Kidney epithelial cell (primary cell): ENCODE measurements at regions not wholly inside any gene's neighbourhood (a gene's known extent, or its start where the extent isn't known, plus 50 kb on each side); places are given as distances from the start of the nearest gene placed in this dataset.
"Not testable (repeated sequence)": the region's sequence is repeated elsewhere in the genome, so short reads cannot be mapped to it uniquely, and the experiment has no call there.

Experiments used
- DNase-seq: peaks from one replicate; pipeline ENCODE4 v3.0.0-alpha.2; 2010; ENCODE audit warnings: low read depth
- H3K27me3 ChIP-seq: 2 replicates; pipeline ENCODE4 v1.6.0; 2011; ENCODE audit warnings: low read length; ENCODE audit not compliant: control insufficient read depth, insufficient read depth
- H3K36me3 ChIP-seq: 2 replicates; pipeline ENCODE4 v1.5.1; 2011; ENCODE audit warnings: low read length; ENCODE audit not compliant: control insufficient read depth, insufficient read depth
- H3K4me3 ChIP-seq: 2 replicates; pipeline ENCODE4 v1.5.1; 2011; ENCODE audit warnings: low read depth, mild to moderate bottlenecking, control low read depth, low read length
- TF ChIP-seq, protein P1 (sequence below): IDR thresholded peaks from 2 replicates; pipeline ENCODE4 v1.5.1; 2011; ENCODE audit warnings: mild to moderate bottlenecking, moderate library complexity, low read length, control low read depth, inconsistent platforms; ENCODE audit not compliant: insufficient read depth, poor library complexity, severe bottlenecking

- TF ChIP-seq, protein P1, sequence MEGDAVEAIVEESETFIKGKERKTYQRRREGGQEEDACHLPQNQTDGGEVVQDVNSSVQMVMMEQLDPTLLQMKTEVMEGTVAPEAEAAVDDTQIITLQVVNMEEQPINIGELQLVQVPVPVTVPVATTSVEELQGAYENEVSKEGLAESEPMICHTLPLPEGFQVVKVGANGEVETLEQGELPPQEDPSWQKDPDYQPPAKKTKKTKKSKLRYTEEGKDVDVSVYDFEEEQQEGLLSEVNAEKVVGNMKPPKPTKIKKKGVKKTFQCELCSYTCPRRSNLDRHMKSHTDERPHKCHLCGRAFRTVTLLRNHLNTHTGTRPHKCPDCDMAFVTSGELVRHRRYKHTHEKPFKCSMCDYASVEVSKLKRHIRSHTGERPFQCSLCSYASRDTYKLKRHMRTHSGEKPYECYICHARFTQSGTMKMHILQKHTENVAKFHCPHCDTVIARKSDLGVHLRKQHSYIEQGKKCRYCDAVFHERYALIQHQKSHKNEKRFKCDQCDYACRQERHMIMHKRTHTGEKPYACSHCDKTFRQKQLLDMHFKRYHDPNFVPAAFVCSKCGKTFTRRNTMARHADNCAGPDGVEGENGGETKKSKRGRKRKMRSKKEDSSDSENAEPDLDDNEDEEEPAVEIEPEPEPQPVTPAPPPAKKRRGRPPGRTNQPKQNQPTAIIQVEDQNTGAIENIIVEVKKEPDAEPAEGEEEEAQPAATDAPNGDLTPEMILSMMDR: no peak
- no peak overlapping the region for H3K4me3 ChIP-seq
- no peak for DNase-seq
- H3K27me3 ChIP-seq: no peaks in the 10 kb centered on the region
- H3K36me3 ChIP-seq: no peaks in the 10 kb centered on the region
Observed at GRCh38 chr1:222971146-222971545, 156.3 kb downstream of the DISP1 start.

DNA sequence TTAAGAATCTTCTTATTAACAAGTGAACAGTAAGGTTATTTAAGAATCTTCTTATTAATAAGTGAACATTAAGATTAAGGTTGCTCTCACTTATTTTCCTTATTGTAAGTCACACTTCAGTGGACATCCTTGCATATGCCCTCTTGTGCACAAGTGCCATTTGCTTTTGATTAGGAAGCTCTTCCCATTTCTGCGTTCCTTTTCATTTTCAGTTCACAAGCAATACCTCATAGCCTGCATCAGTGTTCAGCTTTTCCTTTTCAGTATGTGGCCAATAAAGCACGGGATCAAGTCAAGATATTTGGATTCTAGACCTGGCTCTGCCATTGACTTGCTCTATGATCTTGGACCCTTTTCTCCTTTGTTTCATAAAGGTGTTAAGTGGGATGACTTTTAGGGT lies 158.7 kb downstream of the DISP1 start:
- no peaks in the 10 kb centered on the region for H3K36me3 ChIP-seq
- H3K4me3 ChIP-seq: no peak overlapping the region
- DNase-seq: no peak
- TF ChIP-seq, protein P1: no peak
- H3K27me3 ChIP-seq: no peaks in the 10 kb centered on the region

DNA sequence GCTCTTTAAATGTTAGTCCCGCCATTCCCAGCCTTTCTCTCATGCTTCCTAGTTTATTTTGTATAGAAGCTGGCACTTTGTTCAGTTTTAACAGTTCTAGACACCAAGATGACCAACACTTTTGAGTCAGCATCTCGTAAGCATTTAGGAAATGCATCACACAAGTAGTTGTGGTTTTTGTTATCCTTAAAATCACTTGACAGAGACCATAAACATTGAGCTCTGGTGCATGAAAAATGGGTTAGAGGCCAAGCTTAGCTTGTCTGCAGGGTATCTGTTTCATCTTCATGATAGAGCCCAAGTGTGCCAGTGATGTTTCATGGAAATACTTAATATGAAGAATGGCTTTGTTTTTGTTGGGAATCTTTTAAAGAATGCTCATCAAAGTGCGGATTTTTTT lies 159.7 kb downstream of the DISP1 start:
- peak; percentile 63 for DNase-seq
- TF ChIP-seq, protein P1: no peak
- Histone ChIP-seq H3K36me3 (no peaks in the 10 kb centered on the region), H3K4me3 (no peak overlapping the region), H3K27me3 (no peaks in the 10 kb centered on the region)

DNA sequence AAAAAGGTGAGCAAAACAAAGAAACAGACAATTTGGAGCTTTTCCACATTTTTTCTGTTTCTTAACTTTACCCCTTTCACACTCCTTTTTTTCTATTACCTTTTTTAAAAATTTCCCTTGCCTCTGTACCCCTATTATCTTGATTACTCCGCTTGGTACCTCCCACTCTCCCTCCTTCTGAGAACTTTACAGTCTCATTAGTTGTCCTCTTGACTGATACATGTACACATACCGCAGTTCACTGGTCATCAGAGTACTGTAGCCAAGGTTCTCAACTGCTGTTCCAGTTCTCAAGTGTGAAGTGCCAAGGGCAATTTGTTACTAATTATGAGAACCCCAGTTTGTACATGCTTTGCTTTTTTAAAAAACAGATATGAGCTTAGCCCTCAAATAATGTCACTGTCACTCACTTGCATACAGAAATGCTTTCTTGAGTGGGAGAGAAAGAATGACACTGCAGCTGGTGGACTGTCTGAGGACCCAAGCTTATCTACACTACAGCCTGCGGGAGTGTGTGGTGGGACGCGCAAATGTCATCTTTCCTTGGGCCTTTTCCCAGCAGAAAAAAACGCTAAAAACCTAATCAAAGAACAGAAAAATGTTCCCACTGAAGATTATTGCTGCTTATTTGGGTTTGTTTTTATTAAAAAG lies 160.8 kb downstream of the DISP1 start:
- Histone ChIP-seq H3K36me3 (no peaks in the 10 kb centered on the region), H3K27me3 (no peaks in the 10 kb centered on the region), H3K4me3 (no peak overlapping the region)
- DNase-seq: no peak
- TF ChIP-seq, protein P1: no peak

DNA sequence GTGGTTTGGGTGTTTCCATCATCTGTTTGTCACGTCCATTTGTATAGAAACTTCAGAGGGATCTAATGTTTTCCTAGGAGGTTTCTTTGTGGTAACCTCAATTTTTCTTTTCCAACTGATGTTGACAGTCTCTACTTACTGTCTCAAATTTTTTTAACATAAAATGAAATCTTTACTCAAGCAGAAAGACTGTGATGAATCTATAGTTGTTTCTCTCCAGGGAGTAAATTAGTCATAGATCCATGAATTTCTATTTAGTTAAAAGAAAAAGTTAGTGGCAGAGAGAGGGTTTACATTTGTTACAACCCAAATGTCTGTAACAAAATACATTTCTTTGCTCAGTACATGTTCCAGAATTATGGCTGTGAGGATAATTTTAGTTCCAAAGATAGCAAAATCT lies 161.6 kb downstream of the DISP1 start:
- H3K4me3 ChIP-seq: no peak overlapping the region
- no peaks in the 10 kb centered on the region for H3K27me3 ChIP-seq
- no peaks in the 10 kb centered on the region for H3K36me3 ChIP-seq
- TF ChIP-seq, protein P1: no peak
- DNase-seq: no peak

DNA sequence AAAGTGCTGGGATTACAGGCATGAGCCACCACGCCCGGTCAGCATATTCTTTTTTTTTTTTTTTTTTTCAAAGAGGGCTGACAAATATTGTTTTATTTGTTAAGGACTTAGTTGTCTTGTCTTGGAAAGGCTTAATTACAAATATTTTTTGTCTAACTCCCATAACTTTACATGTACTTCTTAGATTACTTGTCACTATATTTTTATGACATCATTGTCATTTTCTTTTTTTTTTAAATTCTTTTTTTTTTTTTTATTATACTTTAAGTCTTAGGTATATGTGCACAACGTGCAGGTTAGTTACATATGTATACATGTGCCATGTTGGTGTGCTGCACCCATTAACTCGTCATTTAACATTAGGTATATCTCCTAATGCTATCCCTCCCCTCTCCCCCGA lies 162.5 kb downstream of the DISP1 start:
- H3K36me3 ChIP-seq, DNase-seq, H3K27me3 ChIP-seq, H3K4me3 ChIP-seq: not testable (repeated sequence)
